DMS79 (cell line): ENCODE measurements at regions not wholly inside any gene's neighbourhood (a gene's known extent, or its start where the extent isn't known, plus 50 kb on each side); places are given as distances from the start of the nearest gene placed in this dataset.

Experiments used
- DNase-seq: peaks from one replicate; lab custom pipeline; 2025; lab: John Stamatoyannopoulos, UW

DNA sequence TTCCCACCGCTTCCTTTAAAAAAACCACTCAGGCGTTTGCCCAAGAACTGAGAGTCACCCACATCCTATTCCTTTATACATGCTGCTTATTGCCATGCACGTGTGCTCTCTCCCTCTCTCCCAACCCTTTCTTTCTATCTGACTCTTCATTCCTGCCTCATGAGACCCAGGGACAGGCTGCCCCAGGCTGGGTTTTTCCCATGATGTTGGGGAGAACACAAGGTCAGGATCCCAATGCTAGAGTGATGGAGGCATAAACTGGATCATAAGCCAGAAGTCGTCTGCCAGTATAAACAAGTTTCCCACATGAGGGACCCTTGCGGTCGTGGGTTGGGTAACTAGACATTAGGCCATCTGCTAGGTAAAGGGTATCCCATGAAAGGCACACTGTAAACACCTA, 64.9 kb downstream of the CD2 start:
- no peak for DNase-seq

- DNase-seq: no peak
These were observed 66.1 kb downstream of the CD2 start for GRCh38 chr1:116820369-116820768.

DNA sequence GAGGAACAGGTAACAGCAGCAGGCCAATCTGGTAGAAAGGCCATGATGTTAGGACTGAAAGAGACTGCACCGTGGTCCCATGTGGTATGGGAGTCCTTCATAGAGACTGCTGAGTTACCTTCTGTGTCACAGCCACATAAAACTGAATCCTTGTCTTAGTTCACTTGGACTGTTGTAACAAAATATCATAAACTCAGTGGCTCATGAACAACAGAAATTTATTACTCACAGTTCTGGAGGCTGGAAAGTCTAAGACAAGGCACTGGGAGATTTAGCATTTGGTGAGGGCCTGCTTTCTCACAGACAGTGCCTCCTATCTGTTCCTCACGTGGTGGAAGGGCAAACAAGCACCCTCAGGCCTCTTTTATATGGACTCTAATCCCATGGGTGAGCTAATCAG, 67.5 kb downstream of the CD2 start:
- DNase-seq: no peak

DNA sequence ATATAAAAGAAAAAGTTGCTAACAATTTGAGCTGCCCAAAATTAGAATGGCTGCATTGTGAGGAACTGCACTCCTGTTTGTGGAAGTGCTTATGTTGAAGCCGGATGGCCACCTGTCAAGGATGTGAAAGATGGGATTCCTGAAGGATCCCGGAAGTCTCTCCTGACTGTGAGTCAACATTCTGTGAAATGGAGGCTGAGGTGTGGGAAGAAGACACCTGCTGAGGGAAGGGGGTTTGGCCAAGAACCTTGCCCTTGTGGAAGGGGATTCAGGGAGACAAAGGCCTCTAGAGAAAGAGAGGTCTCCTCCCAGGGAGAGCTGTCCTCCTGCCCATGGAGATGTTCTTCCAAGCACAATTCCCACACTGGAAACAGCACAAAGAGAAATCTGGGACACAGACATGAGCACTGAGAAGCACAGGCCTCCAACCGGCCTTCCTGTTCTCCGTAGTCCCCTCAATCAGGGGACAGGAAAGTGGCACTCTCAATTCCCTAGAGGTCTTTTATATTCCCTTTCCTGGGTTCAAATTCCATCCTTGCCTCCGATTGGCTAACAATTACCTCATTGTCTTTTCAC, 70.5 kb downstream of the CD2 start:
- DNase-seq: no peak

DNA sequence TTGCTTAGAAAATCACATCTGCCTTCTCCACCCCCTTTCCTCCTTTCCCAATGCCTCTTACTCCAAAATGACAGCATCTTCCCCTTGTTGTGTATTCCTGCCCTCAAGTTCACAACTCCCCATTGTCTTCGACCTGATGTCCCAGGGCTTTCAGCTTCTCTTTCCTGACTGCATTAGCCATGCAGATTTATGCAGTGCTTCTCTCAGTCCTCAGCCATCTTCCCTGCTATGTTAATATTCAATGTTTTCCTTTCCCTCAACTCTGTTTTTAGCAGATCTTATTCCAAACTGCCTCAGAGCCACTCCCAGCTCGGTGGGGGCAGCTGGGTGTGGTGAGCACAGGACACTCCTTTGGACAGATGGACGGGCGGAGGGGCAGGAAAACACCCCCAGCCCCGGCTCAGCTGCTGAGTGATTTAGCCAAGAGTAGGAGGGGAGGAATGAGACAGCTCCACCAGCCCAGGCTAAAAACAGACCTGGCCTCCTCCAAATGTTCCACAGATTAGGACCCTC, 71.0 kb downstream of the CD2 start:
- DNase-seq: no peak

DNA sequence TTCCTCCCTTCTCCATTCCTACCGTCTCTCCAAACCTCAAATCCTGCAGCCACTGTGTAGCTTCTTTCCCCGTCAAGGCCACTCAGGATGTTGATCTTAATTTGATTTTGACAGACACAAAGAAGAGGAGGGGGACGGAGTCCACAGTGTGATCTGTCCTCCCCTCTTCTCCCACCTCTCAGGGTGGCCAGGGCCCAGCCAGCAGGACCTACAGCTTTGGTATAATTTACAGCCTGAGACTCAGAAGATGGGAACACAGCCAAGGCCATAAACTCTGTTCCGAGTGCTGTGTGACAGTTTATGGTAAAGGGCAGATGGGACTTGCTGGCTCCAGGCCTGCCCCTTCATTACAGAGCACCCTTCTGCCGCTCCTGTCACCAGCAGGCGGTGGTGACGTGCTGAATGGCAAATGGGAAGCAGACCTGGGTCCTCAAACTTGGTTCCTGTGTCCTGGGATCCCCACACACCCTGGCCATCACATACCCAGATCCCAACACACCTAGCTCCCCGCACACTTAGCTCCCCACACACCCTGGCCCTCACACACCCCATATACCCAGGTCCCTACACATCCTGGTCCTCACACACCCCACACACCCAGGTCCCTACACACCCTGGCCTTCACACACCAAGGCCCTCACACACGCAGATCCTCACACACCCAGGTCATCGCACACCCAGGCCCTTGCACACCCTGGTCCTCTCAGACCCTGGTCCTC, 71.6 kb downstream of the CD2 start:
- DNase-seq: no peak

GRCh38 chr1:116826818-116827606, 72.8 kb downstream of the CD2 start:
- no peak for DNase-seq

DNA sequence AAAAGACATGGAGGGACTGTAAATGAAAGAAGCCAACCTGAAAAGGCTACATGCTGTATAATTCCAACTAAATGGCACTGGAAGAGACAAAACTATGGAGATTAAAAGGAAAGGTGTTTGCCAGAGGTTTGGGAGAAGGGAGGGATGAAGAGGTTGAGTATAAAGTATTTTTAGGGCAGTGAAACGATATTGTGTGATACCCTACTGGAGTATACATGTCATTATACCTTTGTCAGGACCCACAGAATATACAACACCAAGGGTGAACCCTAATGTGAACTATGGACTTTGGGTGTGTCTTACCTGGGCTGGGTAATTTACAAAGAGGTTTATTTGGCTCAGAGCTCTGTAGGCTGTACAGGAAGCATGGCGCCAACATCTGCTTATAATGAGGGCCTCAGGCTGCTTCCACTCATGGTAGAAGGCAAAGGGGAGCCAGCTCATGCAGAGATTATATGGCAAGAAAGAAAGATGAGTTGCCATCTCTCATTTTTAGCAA, 73.4 kb downstream of the CD2 start:
- DNase-seq: no peak

DNA sequence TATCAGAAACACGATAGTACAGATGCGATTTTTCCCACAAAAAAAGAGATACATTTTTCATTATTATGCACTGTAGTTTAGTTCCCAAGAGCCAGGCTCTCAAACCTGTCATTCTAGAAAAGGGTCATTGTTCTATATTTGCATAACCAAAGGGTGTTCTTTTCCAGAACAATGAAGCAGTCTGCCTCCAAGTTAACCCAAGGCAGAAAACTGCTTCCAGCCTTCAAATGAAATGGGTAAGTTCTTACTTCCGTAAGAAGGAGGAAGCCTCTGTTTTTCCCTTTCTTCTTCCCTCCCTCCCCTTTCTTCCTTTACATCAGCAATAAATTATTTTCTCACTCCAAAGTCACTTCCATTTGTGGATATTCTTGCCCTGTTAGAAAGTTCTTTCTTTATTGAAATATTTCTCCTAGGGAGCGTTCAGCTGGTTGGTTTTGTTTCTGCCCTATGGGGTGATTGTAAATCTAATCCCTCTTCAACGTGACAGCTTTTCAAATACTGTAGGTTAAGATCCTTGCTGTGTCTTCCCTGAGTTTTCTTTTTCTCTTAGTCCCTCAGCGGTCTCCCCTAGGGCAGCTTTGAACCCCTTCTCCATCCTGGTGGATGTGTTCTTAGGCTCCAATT, 77.3 kb upstream of the PTGFRN start:
- DNase-seq: no peak

GRCh38 chr1:116832932-116833578, 76.7 kb upstream of the PTGFRN start:
- DNase-seq: no peak

GRCh38 chr1:116833718-116834117, 76.0 kb upstream of the PTGFRN start:
- no peak for DNase-seq

- no peak for DNase-seq
These were observed 75.1 kb upstream of the PTGFRN start for GRCh38 chr1:116834595-116834994.

DNA sequence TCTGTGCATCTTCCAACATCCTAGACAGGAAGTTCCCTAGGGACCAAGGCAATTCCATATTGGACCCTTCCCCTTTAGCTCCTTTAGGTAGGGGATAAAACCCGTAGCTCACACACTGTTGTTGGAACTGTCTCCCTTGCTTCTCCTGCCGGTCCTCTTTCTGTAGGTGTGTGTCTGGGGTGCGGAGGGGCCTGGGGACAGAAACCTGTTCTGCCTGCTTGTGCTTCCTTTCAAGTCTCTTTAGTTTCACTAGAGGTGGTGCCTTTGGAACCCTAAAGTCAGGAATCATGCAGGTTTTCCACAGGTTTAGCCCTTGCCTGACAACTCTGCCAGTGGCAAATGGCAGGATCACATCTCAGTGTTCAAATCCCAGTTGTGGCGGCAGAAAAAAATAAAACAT, 74.6 kb upstream of the PTGFRN start:
- DNase-seq: no peak

- DNase-seq: no peak
These were observed 73.6 kb upstream of the PTGFRN start for GRCh38 chr1:116836099-116836498.

GRCh38 chr1:116841569-116842344, 68.0 kb upstream of the PTGFRN start:
- no peak for DNase-seq

DNA sequence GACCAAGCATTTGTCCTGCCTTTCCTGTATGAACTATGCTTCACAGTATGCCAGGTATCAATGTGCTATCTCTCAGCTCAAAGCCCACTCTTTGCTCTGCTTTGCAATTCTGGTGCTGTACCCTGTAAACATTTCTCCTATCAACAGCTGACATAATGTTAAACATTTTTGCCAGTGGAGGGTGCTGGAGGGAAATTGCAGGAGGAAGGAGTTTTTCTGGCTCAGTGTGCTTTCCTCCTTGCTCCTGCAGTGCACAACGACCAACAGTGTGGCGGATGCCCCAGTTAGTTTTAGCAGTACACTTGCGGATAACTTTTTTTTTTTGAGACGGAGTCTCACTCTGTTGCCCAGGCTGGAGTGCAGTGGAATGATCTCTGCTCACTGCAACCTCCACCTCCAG, 67.1 kb upstream of the PTGFRN start:
- no peak for DNase-seq

DNA sequence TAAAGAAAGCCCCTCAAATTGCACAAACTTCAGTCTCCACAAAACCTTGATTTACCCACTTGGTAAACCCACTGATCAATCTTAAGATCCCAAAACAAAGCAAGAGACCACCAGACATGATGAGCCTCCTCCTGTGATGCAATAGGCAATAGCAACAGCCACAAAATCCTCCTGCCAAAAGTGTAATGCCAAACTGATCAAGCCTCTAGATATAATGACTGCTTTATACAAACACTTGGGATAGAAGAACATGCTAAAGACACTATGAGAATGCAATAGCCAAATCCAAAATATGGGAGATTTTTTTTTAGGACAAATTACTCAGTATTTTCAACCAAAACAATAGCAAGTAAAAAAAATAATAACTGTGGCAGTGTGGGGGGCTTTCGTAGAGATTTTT, 64.9 kb upstream of the PTGFRN start:
- DNase-seq: no peak

- no peak for DNase-seq
These were observed 62.5 kb upstream of the PTGFRN start for GRCh38 chr1:116847190-116847589.

DNA sequence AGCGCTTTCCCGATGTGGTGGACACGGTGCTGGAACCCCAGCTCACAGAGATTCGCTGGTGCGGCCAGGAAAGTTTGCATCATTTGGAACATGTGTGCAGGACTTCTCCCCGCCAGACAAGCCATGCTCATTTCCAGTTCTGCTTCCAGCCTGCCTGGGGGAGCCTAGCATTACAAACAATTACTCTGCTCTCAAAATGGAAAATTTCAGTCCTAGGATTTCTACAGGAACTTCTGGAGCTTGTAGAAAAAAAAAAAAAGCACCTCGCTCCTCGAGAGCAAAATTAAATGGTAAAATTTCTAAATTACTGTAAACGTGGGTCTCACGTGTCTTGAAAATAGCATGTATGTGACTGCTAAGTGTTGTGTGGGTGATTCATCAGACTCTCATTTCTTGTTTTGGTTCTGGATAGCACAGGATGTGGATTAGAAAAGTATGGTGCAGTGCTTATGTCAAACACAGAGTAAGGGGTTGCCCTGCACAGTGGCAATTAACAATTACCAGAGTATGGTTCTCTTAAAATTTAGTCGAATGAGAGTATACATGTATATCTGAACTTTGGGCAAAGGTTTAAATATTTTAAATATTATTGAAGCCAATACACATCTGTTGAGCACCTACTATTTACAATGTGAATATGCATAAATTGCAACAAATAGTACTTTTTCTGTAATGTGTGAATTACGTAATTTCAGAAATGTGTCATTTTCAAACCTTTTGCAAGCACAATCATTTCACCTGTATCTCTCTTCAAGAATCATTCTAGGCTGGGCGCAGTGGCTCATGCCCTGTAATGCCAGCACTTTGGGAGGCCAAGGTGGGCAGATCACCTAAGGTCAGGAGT, 61.8 kb upstream of the PTGFRN start:
- no peak for DNase-seq

GRCh38 chr1:116850436-116850835, 59.3 kb upstream of the PTGFRN start:
- DNase-seq: no peak
